GM21529 (cell line): ENCODE measurements at regions not wholly inside any gene's neighbourhood (a gene's known extent, or its start where the extent isn't known, plus 50 kb on each side); places are given as distances from the start of the nearest gene placed in this dataset.

Experiments used
- ATAC-seq: cut with Tn5 transposase; IDR thresholded peaks from one replicate; pipeline ENCODE4 v1.9.1; 2021; ENCODE audit not compliant: unreplicated experiment

- ATAC-seq, result no peak
Measured at GRCh38 chr2:236863729-236864126, 222.0 kb upstream of the COPS8 start.

- no peak for ATAC-seq
Measured at GRCh38 chr2:236865052-236865451, 220.6 kb upstream of the COPS8 start.

GRCh38 chr2:236866542-236867340 is 218.9 kb upstream of the COPS8 start:
- ATAC-seq, result no peak

GRCh38 chr2:236867441-236868260 is 218.0 kb upstream of the COPS8 start:
- no peak for ATAC-seq

- no peak for ATAC-seq
Measured at GRCh38 chr2:236870370-236870769, 215.3 kb upstream of the COPS8 start.

- ATAC-seq, result no peak
Measured at GRCh38 chr2:236871500-236872001, 214.1 kb upstream of the COPS8 start.

GRCh38 chr2:236872015-236872414 is 213.7 kb upstream of the COPS8 start:
- no peak for ATAC-seq

GRCh38 chr2:236872981-236873380 is 212.7 kb upstream of the COPS8 start:
- ATAC-seq, result no peak

GRCh38 chr2:236873636-236874035 is 212.1 kb upstream of the COPS8 start:
- no peak for ATAC-seq

GRCh38 chr2:236874866-236875481 is 210.7 kb upstream of the COPS8 start:
- no peak for ATAC-seq

- ATAC-seq, result no peak
Measured at GRCh38 chr2:236875906-236876505, 209.7 kb upstream of the COPS8 start.

- no peak for ATAC-seq
Measured at GRCh38 chr2:236876642-236877041, 209.0 kb upstream of the COPS8 start.

- ATAC-seq, result no peak
Measured at GRCh38 chr2:236877972-236878371, 207.7 kb upstream of the COPS8 start.

- no peak for ATAC-seq
Measured at GRCh38 chr2:236879416-236879963, 206.2 kb upstream of the COPS8 start.

- no peak for ATAC-seq
Measured at GRCh38 chr2:236882074-236882473, 203.6 kb upstream of the COPS8 start.

- ATAC-seq, result no peak
Measured at GRCh38 chr2:236882930-236883329, 202.8 kb upstream of the COPS8 start.

- ATAC-seq, result no peak
Measured at GRCh38 chr2:236883819-236884218, 201.9 kb upstream of the COPS8 start.

- ATAC-seq, result no peak
Measured at GRCh38 chr2:236884569-236885175, 201.0 kb upstream of the COPS8 start.

- ATAC-seq, result no peak
Measured at GRCh38 chr2:236886456-236886855, 199.2 kb upstream of the COPS8 start.

GRCh38 chr2:236887531-236887930 is 198.2 kb upstream of the COPS8 start:
- ATAC-seq, result no peak
